Astrocyte (in vitro differentiated cells and primary cell): ENCODE measurements at regions not wholly inside any gene's neighbourhood (a gene's known extent, or its start where the extent isn't known, plus 50 kb on each side); places are given as distances from the start of the nearest gene placed in this dataset.

ENCODE experiments used
- DNase-seq: peaks from one replicate; pipeline ENCODE4 v3.0.0-alpha.2; 2010; ENCODE audit warnings: low read depth
- FAIRE-seq: peaks from 2 replicates; lab custom pipeline; 2011; peaks lifted over from hg19 to GRCh38; lab: Jason Lieb, UNC
- H2AFZ ChIP-seq: 2 replicates; pipeline ENCODE4 v1.6.0; 2012; ENCODE audit warnings: low read depth, low read length, inconsistent platforms
- H3K27ac ChIP-seq: 2 replicates; pipeline ENCODE4 v1.5.1; 2011; ENCODE audit warnings: low read depth, low read length, inconsistent platforms
- H3K27me3 ChIP-seq: 2 replicates; pipeline ENCODE4 v1.6.0; 2011; ENCODE audit warnings: low read length, inconsistent platforms; ENCODE audit not compliant: insufficient read depth
- H3K36me3 ChIP-seq: 2 replicates; pipeline ENCODE4 v1.5.1; 2011; ENCODE audit warnings: low read length, inconsistent platforms; ENCODE audit not compliant: insufficient read depth
- H3K4me1 ChIP-seq: 2 replicates; pipeline ENCODE4 v1.5.1; 2011; ENCODE audit warnings: low read length, inconsistent platforms; ENCODE audit not compliant: insufficient read depth
- H3K4me2 ChIP-seq: 2 replicates; pipeline ENCODE4 v1.6.0; 2012; ENCODE audit warnings: low read length, inconsistent platforms
- H3K4me3 ChIP-seq: 2 replicates; pipeline ENCODE4 v1.5.1; 2011; ENCODE audit warnings: low read depth, mild to moderate bottlenecking, low read length, inconsistent platforms; ENCODE audit not compliant: insufficient read depth
- H3K79me2 ChIP-seq: 2 replicates; pipeline ENCODE4 v1.6.0; 2012; ENCODE audit warnings: mild to moderate bottlenecking, low read length, inconsistent platforms; ENCODE audit not compliant: insufficient read depth
- H3K9ac ChIP-seq: 2 replicates; pipeline ENCODE4 v1.6.0; 2012; ENCODE audit warnings: mild to moderate bottlenecking, low read length, inconsistent platforms
- H3K9me3 ChIP-seq: 2 replicates; pipeline ENCODE4 v1.5.1; 2012; ENCODE audit warnings: low read depth, mild to moderate bottlenecking, low read length, inconsistent platforms; ENCODE audit not compliant: insufficient read depth
- H4K20me1 ChIP-seq: 2 replicates; pipeline ENCODE4 v1.6.0; 2012; ENCODE audit warnings: low read length, inconsistent platforms; ENCODE audit not compliant: insufficient read depth
- H3K27ac Mint-ChIP-seq: one replicate; pipeline ENCODE4 v1.8.0; 2021; ENCODE audit warnings: mild to moderate bottlenecking, mixed read lengths; ENCODE audit not compliant: unreplicated experiment
- H3K27me3 Mint-ChIP-seq: one replicate; pipeline ENCODE4 v1.8.0; 2021; ENCODE audit warnings: low read depth, mixed read lengths; ENCODE audit not compliant: unreplicated experiment
- H3K36me3 Mint-ChIP-seq: one replicate; pipeline ENCODE4 v1.8.0; 2021; ENCODE audit warnings: low read depth, mixed read lengths; ENCODE audit not compliant: unreplicated experiment
- H3K4me1 Mint-ChIP-seq: one replicate; pipeline ENCODE4 v1.8.0; 2021; ENCODE audit warnings: low read depth, mixed read lengths; ENCODE audit not compliant: unreplicated experiment
- H3K4me3 Mint-ChIP-seq: one replicate; pipeline ENCODE4 v1.8.0; 2021; ENCODE audit warnings: mild to moderate bottlenecking, moderate library complexity, mixed read lengths; ENCODE audit not compliant: unreplicated experiment
- H3K9me3 Mint-ChIP-seq: one replicate; pipeline ENCODE4 v1.8.0; 2021; ENCODE audit warnings: mild to moderate bottlenecking, mixed read lengths; ENCODE audit not compliant: unreplicated experiment
- EZH2 ChIP-seq: IDR thresholded peaks from 2 replicates; pipeline ENCODE4 v1.6.1; 2012; ENCODE audit warnings: mild to moderate bottlenecking, low read length, inconsistent platforms; ENCODE audit not compliant: insufficient read depth
- TF ChIP-seq, protein P1 (sequence below): IDR thresholded peaks from 2 replicates; pipeline ENCODE4 v1.5.1; 2011; ENCODE audit warnings: low read depth, mild to moderate bottlenecking, inconsistent platforms, low read length, moderate library complexity; ENCODE audit not compliant: insufficient read depth

DNA sequence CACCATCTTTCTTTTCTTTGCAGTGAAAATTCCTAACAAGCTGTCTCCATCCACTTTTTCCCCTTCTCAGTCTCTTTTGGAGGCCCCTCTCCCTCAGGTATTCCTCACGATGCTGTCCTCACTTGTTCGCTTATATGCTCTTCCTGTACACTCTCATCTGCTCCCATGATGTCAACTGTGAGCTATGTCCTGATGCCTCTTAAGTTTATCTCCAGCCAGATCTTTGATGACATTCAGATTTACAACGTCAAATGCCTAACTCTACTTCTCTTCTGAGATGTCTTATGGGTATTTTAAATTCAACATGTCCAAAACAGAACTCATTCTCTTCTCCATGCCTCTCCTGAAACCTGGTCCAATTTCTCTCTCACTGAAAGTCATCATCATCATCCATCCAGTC lies 55.1 kb upstream of the SERTAD2 start:
- no peak overlapping the region for H3K27ac Mint-ChIP-seq
- Histone ChIP-seq H2AFZ (no peak overlapping the region), H3K9ac (no peak overlapping the region), H3K4me1 (peaks cover 6% of the 10 kb centered on the region), H3K4me3 (no peak overlapping the region), H3K9me3 (no peaks in the 10 kb centered on the region), H3K27ac (no peak overlapping the region), H3K79me2 (peaks cover 3% of the 10 kb centered on the region), H3K36me3 (no peaks in the 10 kb centered on the region), H4K20me1 (no peaks in the 10 kb centered on the region), H3K4me2 (no peak overlapping the region), H3K27me3 (no peaks in the 10 kb centered on the region)
- H3K4me3 Mint-ChIP-seq = no peak overlapping the region
- no peaks in the 10 kb centered on the region for H3K27me3 Mint-ChIP-seq
- TF ChIP-seq, protein P1, sequence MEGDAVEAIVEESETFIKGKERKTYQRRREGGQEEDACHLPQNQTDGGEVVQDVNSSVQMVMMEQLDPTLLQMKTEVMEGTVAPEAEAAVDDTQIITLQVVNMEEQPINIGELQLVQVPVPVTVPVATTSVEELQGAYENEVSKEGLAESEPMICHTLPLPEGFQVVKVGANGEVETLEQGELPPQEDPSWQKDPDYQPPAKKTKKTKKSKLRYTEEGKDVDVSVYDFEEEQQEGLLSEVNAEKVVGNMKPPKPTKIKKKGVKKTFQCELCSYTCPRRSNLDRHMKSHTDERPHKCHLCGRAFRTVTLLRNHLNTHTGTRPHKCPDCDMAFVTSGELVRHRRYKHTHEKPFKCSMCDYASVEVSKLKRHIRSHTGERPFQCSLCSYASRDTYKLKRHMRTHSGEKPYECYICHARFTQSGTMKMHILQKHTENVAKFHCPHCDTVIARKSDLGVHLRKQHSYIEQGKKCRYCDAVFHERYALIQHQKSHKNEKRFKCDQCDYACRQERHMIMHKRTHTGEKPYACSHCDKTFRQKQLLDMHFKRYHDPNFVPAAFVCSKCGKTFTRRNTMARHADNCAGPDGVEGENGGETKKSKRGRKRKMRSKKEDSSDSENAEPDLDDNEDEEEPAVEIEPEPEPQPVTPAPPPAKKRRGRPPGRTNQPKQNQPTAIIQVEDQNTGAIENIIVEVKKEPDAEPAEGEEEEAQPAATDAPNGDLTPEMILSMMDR = no peak
- no peak for TF ChIP-seq EZH2
- no peaks in the 10 kb centered on the region for H3K9me3 Mint-ChIP-seq
- H3K4me1 Mint-ChIP-seq = peaks cover 4% of the 10 kb centered on the region
- FAIRE-seq (no peak), DNase-seq (no peak)
- H3K36me3 Mint-ChIP-seq = no peaks in the 10 kb centered on the region

DNA sequence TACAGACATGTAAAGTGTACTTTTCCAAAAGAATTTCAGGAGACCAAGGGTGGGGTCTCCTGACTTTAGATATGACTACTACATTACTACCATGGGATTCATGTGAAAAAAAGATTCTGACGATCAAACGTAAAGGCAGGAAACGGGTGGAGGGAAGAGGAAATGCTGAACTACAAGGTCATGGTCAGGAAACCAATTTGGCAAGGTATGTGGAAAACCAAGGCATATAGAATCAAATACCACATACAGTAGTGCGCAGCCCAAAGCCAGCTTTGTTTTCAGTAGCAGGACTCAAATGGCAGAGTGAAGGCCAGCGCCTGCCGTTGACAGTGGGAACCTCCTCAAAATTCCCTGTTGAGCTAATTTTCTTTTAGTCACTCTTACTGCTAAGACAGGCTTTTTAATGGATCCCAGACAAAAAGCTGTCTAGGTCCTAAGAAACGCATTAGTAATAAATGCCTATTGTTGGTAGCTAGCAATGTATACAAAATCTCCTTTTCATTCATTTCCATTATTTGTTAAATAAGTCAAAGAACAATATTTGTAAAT lies 57.6 kb upstream of the SERTAD2 start:
- Mint-ChIP-seq H3K4me3 (no peak overlapping the region), H3K9me3 (no peaks in the 10 kb centered on the region), H3K27ac (no peak overlapping the region), H3K36me3 (no peaks in the 10 kb centered on the region), H3K4me1 (peaks cover 4% of the 10 kb centered on the region), H3K27me3 (no peaks in the 10 kb centered on the region)
- Histone ChIP-seq H3K9me3 (no peaks in the 10 kb centered on the region), H3K79me2 (peaks cover 3% of the 10 kb centered on the region), H4K20me1 (no peaks in the 10 kb centered on the region), H3K27ac (no peak overlapping the region), H3K4me3 (no peak overlapping the region), H3K9ac (no peak overlapping the region), H3K4me1 (peaks cover 6% of the 10 kb centered on the region), H2AFZ (peak overlapping the region; percentile 38), H3K4me2 (peak overlapping the region; percentile 49), H3K27me3 (no peaks in the 10 kb centered on the region), H3K36me3 (no peaks in the 10 kb centered on the region)
- FAIRE-seq = no peak
- no peak for TF ChIP-seq EZH2
- TF ChIP-seq, protein P1 = no peak
- no peak for DNase-seq

DNA sequence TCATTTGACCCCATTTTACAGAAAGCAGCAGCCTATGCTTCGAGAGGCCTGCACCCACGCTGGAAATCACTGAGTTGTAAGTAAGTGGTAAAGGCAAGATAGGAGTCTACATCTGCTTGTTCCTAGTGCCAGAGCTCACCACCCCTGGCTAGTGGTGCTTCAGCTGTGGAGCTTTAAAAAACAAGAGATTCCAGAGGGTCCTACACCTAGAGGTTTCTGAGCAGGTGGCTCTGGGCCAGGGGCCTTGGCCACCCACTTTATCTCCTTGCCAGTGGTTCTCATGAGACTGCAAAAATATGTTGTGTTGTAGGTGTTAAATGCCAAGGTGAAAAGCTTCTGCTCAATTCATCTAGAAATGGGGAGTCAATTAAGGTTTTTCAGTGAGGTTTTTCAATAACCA lies 60.0 kb upstream of the SERTAD2 start:
- FAIRE-seq = no peak
- Mint-ChIP-seq H3K27me3 (no peaks in the 10 kb centered on the region), H3K4me3 (no peak overlapping the region), H3K4me1 (peaks cover 9% of the 10 kb centered on the region), H3K9me3 (no peaks in the 10 kb centered on the region), H3K36me3 (no peaks in the 10 kb centered on the region), H3K27ac (no peak overlapping the region)
- Histone ChIP-seq H3K9ac (no peak overlapping the region), H2AFZ (no peak overlapping the region), H3K79me2 (peaks cover 14% of the 10 kb centered on the region), H3K4me2 (no peak overlapping the region), H3K36me3 (no peaks in the 10 kb centered on the region), H3K4me3 (no peak overlapping the region), H3K4me1 (peaks cover 6% of the 10 kb centered on the region), H4K20me1 (no peaks in the 10 kb centered on the region), H3K27ac (no peak overlapping the region), H3K27me3 (no peaks in the 10 kb centered on the region), H3K9me3 (no peaks in the 10 kb centered on the region)
- no peak for DNase-seq
- TF ChIP-seq EZH2 = no peak
